NCI-H2081 (cell line): ENCODE measurements at regions not wholly inside any gene's neighbourhood (a gene's known extent, or its start where the extent isn't known, plus 50 kb on each side); places are given as distances from the start of the nearest gene placed in this dataset.
A peak's percentile ranks its signal among the peaks of the same experiment; 100 is the strongest.

Experiments
- DNase-seq, 2 experiments: peaks; one replicate each; lab custom pipeline; 2025; lab: John Stamatoyannopoulos, UW

- DNase-seq, result no peak
These were observed 68.9 kb upstream of the NUP50 start for GRCh38 chr22:45094825-45095224.

DNA sequence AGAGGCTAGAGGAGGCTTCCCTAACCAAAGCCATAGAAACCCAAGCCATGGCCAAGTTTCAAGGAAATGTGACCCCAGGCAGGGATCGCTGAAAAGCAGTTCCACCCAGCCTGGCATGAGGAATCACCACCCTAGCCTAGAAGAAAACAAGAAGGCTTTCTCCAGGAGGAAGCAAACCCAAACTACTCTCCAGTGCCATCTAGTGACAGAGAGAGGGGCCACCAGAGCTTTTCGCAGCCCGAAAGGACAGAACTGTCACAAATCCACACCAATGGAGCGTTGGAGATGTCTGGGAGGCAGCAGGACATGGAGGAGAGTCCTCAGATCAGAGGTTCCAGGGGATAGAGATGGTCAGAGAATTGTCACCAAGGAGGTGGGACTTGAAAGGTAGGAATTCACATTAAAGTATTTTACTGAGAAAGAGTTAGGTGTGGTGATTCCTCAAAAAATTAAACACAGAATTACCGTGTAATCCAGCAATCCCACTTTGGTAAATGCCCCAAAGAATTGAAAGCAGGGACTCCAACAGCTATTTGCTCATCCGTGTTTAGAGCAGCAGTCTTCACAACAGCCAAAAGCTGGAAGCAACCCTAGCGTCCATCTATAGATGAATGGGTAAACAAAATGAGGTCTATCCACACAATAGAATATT is 67.3 kb upstream of the NUP50 start:
- peak; percentile 44 to 55 for DNase-seq

DNA sequence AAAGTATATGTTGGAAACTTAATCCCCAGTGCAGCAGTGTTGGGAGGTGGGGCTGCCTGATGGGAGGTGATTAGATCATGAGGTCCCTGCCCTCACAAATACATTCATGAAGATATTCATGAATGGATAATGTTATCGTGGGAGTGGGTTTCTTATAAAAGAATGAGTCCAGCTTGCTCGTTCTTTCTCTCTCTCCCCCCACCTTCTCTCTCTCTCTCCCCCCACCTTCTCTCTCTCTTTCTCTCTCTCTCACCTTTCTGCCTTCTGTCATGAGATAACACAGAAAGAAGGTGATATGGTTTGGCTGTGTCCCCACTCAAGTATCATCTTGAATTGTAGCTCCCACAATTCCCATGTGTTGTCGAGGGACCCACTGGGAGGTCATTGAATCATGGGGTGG is 66.7 kb upstream of the NUP50 start:
- no peak for DNase-seq

DNA sequence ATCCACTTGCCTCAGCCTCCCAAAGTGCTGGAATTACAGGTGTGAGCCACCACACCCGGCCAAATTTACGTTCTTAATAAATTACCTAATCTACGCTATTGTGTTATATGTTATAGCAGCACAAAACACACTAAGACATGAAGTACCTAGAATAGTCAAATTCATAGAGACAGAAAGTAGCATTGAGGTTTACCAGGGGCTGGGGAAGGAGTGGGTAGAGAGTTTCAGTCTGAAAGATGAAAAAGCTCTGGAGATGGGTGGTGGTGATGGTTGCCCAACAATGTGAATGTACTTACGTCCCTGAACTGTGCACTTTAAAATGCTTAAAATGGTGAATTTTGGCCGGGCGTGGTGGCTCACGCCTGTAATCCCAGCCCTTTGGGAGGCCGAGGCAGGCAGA is 65.7 kb upstream of the NUP50 start:
- no peak for DNase-seq

- DNase-seq, result no peak
These were observed 63.8 kb upstream of the NUP50 start for GRCh38 chr22:45099961-45100360.

DNA sequence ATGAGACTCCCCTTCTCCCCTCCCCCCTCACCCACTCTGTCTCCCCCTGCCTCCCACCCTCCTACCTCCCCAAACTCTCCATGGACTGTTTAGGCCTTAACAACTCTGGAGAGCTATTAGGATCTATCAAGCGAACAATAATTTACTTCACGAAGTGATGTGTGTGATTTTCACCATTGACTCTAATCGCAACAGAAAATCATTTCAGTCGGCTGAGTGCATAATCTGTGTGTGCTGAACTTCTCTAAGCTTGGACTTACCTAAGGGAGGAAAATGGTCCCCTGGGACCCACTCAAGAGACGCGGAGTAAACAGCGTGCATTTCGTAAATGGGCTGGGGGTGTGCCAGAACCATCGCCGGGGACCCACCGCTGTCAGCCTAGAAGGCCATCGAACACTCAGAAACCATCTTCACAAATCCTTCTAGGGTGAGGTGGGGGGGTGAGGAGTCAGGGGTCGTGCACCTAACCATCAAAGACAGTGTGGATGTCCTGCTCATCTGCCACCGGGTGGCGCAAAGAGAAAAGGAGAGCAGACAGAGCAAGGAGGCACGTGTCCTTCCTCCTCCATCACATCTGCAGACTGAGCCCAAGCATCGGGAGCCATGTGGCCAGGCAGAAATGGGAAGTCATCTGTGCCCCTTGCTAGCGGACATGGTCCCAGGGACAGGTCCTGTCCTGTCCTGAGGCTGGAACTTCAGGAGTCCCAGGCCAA is 62.1 kb upstream of the NUP50 start:
- peak; percentile 35 to 57 for DNase-seq

DNA sequence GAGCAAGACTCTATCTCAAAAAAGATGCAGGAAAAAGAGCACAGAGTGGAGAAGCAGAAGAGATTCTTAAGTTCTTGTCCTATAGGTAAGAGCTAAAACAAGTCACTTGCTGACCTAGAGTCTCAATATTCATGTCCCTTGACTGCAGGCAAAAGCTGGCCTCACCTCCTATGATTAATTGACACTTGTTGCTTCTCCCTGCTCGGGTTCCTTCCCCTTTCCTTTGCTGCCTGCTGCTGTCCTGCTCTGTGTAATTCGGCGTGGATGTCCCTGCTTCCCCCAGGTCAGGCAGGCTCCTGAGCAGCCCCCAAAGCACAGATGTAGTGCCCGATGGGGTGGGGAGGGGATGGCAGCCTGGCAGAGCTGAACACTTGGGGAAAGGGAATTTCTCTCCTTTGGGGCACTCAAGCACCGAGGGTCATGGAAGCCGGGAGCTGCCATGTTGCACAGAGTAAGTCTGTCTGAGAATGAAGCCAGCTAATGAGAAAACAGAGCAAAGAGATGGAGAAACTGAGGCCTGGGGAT is 60.8 kb upstream of the NUP50 start:
- no peak for DNase-seq

DNA sequence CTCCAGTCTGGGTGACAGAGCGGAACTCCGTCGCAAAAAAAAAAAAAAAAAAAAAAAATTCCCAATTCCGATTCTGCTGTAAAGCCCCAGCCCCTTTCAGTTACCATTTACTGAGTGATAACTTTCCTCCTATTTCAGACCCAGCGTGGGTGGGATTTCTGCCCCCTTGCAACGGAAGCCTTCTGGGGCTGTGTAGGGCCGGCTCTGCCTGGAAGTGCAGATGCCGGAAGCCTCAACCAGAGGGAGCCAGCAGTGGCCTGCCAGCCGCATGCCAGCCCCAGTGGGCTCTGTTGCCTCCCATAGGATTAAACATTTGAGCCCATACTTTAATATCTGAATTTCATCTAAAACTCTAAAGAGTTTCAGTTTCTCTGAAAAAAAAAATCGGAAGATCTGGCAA is 60.0 kb upstream of the NUP50 start:
- DNase-seq, result no peak

GRCh38 chr22:45104313-45104712 is 59.4 kb upstream of the NUP50 start:
- DNase-seq, result no peak

DNA sequence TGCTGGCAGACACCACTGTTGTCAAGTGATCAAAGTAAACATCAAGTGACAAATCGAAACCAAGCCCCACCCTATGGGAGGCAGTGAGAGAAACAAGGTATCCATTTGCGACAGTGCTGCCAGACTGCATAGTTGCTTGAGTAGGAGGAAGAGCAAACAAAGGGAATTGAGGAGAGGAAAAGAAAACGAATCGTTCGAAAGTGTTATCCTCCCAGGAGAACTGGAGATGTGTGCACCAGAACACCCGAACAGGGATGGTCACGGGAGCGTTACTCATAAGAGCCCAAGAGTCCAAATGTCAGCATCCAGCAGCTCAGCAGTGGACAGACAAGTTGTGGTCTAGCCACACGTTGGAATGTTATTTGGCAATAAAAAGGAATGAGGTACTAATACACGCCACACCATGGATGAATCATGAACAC is 58.4 kb upstream of the NUP50 start:
- no peak for DNase-seq

DNA sequence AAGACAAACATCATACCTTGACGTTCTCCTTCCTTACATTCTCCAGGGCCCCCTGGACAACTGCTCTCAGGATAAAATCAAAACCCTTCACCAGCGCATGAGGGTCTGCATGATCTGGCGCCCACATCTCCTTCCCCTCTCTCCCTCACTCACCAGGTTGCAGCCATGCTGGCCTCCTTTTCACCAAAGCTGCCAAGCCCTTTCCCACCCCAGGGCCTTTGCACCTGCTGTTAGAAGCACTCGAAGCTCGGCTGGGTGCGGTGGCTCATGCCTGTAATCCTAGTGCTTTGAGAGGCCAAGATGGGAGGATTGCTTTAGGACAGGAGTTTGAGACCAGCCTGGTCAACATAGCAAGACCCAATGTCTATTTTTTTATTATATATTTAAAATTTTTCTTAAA is 56.1 kb upstream of the NUP50 start:
- DNase-seq, result no peak

GRCh38 chr22:45112136-45112879 is 51.4 kb upstream of the NUP50 start:
- DNase-seq, result no peak
